Mesothelial cell of epicardium (in vitro differentiated cells): ENCODE measurements at regions not wholly inside any gene's neighbourhood (a gene's known extent, or its start where the extent isn't known, plus 50 kb on each side); places are given as distances from the start of the nearest gene placed in this dataset.

ENCODE experiments used
- DNase-seq, 2 experiments: peaks; one replicate each; pipeline ENCODE4 v3.0.0; 2021; ENCODE audit warnings: low spot score in 2 of 2; ENCODE audit not compliant: unreplicated experiment in 2 of 2
- H3K27ac Mint-ChIP-seq: 2 replicates; pipeline ENCODE4 v1.8.0; 2021; ENCODE audit warnings: mixed read lengths
- H3K27me3 Mint-ChIP-seq: 2 replicates; pipeline ENCODE4 v1.8.0; 2021; ENCODE audit warnings: low read depth, mixed read lengths
- H3K36me3 Mint-ChIP-seq: 2 replicates; pipeline ENCODE4 v1.8.0; 2021; ENCODE audit warnings: mixed read lengths
- H3K4me1 Mint-ChIP-seq: 2 replicates; pipeline ENCODE4 v1.8.0; 2021; ENCODE audit warnings: mixed read lengths
- H3K4me3 Mint-ChIP-seq: 2 replicates; pipeline ENCODE4 v1.8.0; 2021; ENCODE audit warnings: mild to moderate bottlenecking, moderate library complexity, mixed read lengths
- H3K9me3 Mint-ChIP-seq: 2 replicates; pipeline ENCODE4 v1.8.0; 2021; ENCODE audit warnings: mixed read lengths
- CTCF ChIP-seq: fragments of 200-600 bp; sonication (generic); IDR thresholded peaks from one replicate; pipeline ENCODE4 v1.5.0; 2021; ENCODE audit warnings: antibody characterized with exemption; ENCODE audit not compliant: unreplicated experiment

GRCh38 chr20:24046888-24047287 is 58.3 kb upstream of the GGTLC1 start:
- H3K27ac Mint-ChIP-seq = no peak overlapping the region

GRCh38 chr20:24045621-24046318 is 57.2 kb upstream of the GGTLC1 start:
- DNase-seq = no peak
- Mint-ChIP-seq H3K9me3 (no peaks in the 10 kb centered on the region), H3K4me3 (no peak overlapping the region), H3K36me3 (no peaks in the 10 kb centered on the region), H3K4me1 (peaks cover 4% of the 10 kb centered on the region), H3K27ac (no peak overlapping the region), H3K27me3 (no peaks in the 10 kb centered on the region)
- no peak for TF ChIP-seq CTCF

More at GRCh38 chr20:24046888-24047287, 58.3 kb upstream of the GGTLC1 start:
- Mint-ChIP-seq H3K36me3 (no peaks in the 10 kb centered on the region), H3K4me3 (no peak overlapping the region), H3K4me1 (peaks cover 2% of the 10 kb centered on the region), H3K27me3 (no peaks in the 10 kb centered on the region), H3K9me3 (no peaks in the 10 kb centered on the region)
- no peak for TF ChIP-seq CTCF
- no peak for DNase-seq

GRCh38 chr20:24043294-24043693 is 54.7 kb upstream of the GGTLC1 start:
- no peaks in the 10 kb centered on the region for H3K36me3 Mint-ChIP-seq
- H3K9me3 Mint-ChIP-seq = no peaks in the 10 kb centered on the region
- no peak for TF ChIP-seq CTCF
- no peak overlapping the region for H3K27ac Mint-ChIP-seq
- H3K4me3 Mint-ChIP-seq = no peak overlapping the region
- H3K27me3 Mint-ChIP-seq = no peaks in the 10 kb centered on the region
- DNase-seq = no peak
- H3K4me1 Mint-ChIP-seq = peaks cover 2% of the 10 kb centered on the region

- H3K4me1 Mint-ChIP-seq = peaks cover 2% of the 10 kb centered on the region
- TF ChIP-seq CTCF = no peak
- H3K4me3 Mint-ChIP-seq = no peak overlapping the region
- no peaks in the 10 kb centered on the region for H3K27me3 Mint-ChIP-seq
- H3K36me3 Mint-ChIP-seq = no peaks in the 10 kb centered on the region
- DNase-seq = no peak
- no peak overlapping the region for H3K27ac Mint-ChIP-seq
- no peaks in the 10 kb centered on the region for H3K9me3 Mint-ChIP-seq
Observed at GRCh38 chr20:24042646-24043045, 54.1 kb upstream of the GGTLC1 start.

- no peak for DNase-seq
- no peak overlapping the region for H3K4me3 Mint-ChIP-seq
- no peaks in the 10 kb centered on the region for H3K9me3 Mint-ChIP-seq
- peaks cover 2% of the 10 kb centered on the region for H3K4me1 Mint-ChIP-seq
- TF ChIP-seq CTCF = no peak
- H3K27me3 Mint-ChIP-seq = no peaks in the 10 kb centered on the region
- H3K36me3 Mint-ChIP-seq = no peaks in the 10 kb centered on the region
- no peak overlapping the region for H3K27ac Mint-ChIP-seq
Observed at GRCh38 chr20:24040896-24041459, 52.4 kb upstream of the GGTLC1 start.
